ENCODE measurements at regions not wholly inside any gene's neighbourhood (a gene's known extent, or its start where the extent isn't known, plus 50 kb on each side); places are given as distances from the start of the nearest gene placed in this dataset.

DNA sequence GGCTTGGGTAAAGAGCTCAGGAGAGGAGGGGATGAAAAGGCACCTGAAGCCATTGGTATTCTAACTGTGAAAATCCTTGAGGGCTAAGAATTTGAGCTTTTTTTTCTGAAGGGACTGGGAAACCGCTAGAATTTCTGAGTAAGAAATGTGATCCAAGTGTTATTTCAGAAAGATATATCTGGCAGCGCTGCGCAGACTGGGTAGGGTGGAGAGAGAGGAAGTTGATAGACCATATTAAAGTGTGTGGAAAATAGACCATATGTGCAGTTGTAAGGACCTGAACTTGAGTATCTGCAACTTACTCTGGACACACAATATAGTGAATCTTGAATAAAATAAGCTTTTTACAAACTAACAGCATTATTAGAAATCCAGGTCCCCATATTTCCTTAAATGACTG is 427.4 kb downstream of the NDFIP2 start:
- TF ChIP-seq POLR2A (IDR thresholded peaks at IDR 0.05) (no peak), POLR2AphosphoS5 (IDR thresholded peaks at IDR 0.05) (no peak)

Measured in spleen (tissue), 3 donors.